T-cell (primary cell): ENCODE measurements at regions not wholly inside any gene's neighbourhood (a gene's known extent, or its start where the extent isn't known, plus 50 kb on each side); places are given as distances from the start of the nearest gene placed in this dataset.
"Not testable (repeated sequence)": the region's sequence is repeated elsewhere in the genome, so short reads cannot be mapped to it uniquely, and the experiment has no call there.

Source experiments
- ATAC-seq, 4 experiments: fragments of 200-7000 bp in 3 of 4; fragments of 150-1000 bp in 1 of 4; cut with Tn5 transposase; replicated peaks in 1 of 4; 1 replicate in 3 of 4; 2 replicates in 1 of 4; pipeline ENCODE4 v1.10.0; 2021; ENCODE audit warnings: moderate library complexity in 3 of 4, mild to moderate bottlenecking in 2 of 4, moderate number of reproducible peaks in 1 of 4
- CTCF ChIA-PET, 2 donors: fragments of 300-600 bp; sonication (Branson Sonifier 250); formaldehyde crosslinking; loops; one replicate each; lab custom pipeline; 2022; ENCODE audit warnings: antibody characterized with exemption in 2 of 2; lab: Charles Lee
- POLR2A ChIA-PET, 2 donors: fragments of 300-600 bp; sonication (Branson Sonifier 250); formaldehyde crosslinking; loops; one replicate each; lab custom pipeline; 2022; ENCODE audit warnings: antibody characterized with exemption in 2 of 2; lab: Charles Lee
- DNase-seq, 35 experiments: peaks; one replicate each; pipeline versions ENCODE4 v3.0.0 to v3.0.0-alpha.2; 2013 to 2023
- H3K27ac ChIP-seq: one replicate; pipeline ENCODE4 v1.5.1; 2013; ENCODE audit warnings: low read length
- H3K27me3 ChIP-seq, 2 experiments: replicated peaks in 1 of 2; 1 replicate in 1 of 2; 2 replicates in 1 of 2; pipeline versions ENCODE4 v1.6.1 to v1.7.0; 2013; ENCODE audit warnings: low read length in 1 of 2, mixed read lengths in 1 of 2; ENCODE audit not compliant: control insufficient read depth in 2 of 2, insufficient read depth in 2 of 2; ENCODE audit errors: extremely low read depth in 1 of 2
- H3K36me3 ChIP-seq, 2 donors: 1 replicate in 1 of 2; 2 replicates in 1 of 2; pipeline versions ENCODE4 v1.6.1 to v1.7.0; 2013; ENCODE audit warnings: low read length in 1 of 2; ENCODE audit not compliant: control insufficient read depth in 2 of 2, insufficient read depth in 1 of 2; ENCODE audit errors: extremely low read depth in 1 of 2
- H3K4me1 ChIP-seq, 2 experiments: 1 replicate in 1 of 2; 2 replicates in 1 of 2; pipeline versions ENCODE4 v1.6.1 to v1.7.0; 2013; ENCODE audit warnings: low read length in 2 of 2, mixed read lengths in 1 of 2; ENCODE audit not compliant: insufficient read depth in 2 of 2, control insufficient read depth in 1 of 2; ENCODE audit errors: extremely low read depth in 1 of 2
- H3K4me3 ChIP-seq, 2 donors: 1 replicate in 1 of 2; 2 replicates in 1 of 2; pipeline versions ENCODE4 v1.5.1 to v1.7.0; 2013; ENCODE audit warnings: mild to moderate bottlenecking in 2 of 2, low read length in 1 of 2, moderate library complexity in 1 of 2; ENCODE audit not compliant: control insufficient read depth in 1 of 2; ENCODE audit errors: extremely low read depth in 1 of 2
- H3K9me3 ChIP-seq: 2 replicates; pipeline ENCODE4 v1.7.0; 2013
- H3K27ac Mint-ChIP-seq, 2 donors: one replicate each; pipeline ENCODE4 v1.8.0; 2020 to 2021; ENCODE audit warnings: mild to moderate bottlenecking in 2 of 2, mixed read lengths in 2 of 2
- H3K27me3 Mint-ChIP-seq, 2 donors: one replicate each; pipeline ENCODE4 v1.8.0; 2021 to 2022; ENCODE audit warnings: mixed read lengths in 2 of 2
- H3K36me3 Mint-ChIP-seq: one replicate; pipeline ENCODE4 v1.8.0; 2021; ENCODE audit warnings: mixed read lengths
- H3K4me1 Mint-ChIP-seq, 3 donors: one replicate each; pipeline ENCODE4 v1.8.0; 2020 to 2022; ENCODE audit warnings: mixed read lengths in 3 of 3, mild to moderate bottlenecking in 1 of 3
- H3K4me3 Mint-ChIP-seq, 3 donors: one replicate each; pipeline ENCODE4 v1.8.0; 2020 to 2022; ENCODE audit warnings: mild to moderate bottlenecking in 3 of 3, mixed read lengths in 3 of 3, moderate library complexity in 3 of 3
- H3K9me3 Mint-ChIP-seq, 3 donors: one replicate each; pipeline ENCODE4 v1.8.0; 2020 to 2022; ENCODE audit warnings: mixed read lengths in 3 of 3
- WGBS: methylation state at CpG from one replicate; pipeline ENCODE4 v1.1.5; 2013; ENCODE audit warnings: missing lambda C conversion rate; ENCODE audit not compliant: insufficient coverage; 5-methylcytosine and 5-hydroxymethylcytosine counted together

DNA sequence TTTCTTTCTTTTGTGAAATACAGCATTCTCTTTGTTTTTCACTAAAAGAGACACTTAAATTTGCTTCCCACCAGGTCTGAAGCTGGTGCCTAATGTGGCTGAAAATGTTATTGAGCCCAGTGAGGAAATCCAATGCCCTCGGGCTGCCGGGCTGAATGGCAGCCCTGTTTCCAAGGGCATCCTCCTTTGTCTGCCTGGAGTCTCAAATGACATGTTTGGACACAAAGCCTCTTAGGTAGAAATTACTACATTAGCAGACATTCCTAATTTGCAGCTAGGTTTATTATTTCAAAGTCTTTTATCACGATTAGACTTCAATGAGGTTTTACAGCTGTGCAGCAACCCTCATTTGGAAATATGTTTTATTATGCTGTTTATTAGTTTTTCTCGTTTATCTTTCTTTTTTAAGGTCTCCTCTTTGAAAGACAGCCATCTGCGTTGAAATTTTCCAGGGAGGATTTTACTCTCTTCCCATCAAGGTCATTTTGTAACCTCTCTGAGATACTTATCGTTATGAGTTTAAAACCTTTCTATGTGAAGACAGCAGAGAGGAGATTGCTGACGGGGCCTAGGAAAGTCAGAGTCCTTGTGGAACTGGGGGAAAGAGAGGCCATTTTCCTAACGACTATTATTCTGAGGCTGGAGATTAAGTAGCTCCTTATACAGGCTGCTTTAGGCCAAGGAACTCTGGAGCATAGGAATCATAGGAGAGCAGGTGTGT lies 59.0 kb upstream of the ZNF532 start:
- Mint-ChIP-seq H3K27me3 (peaks cover 41 to 43% of the 10 kb centered on the region in 2 donors), H3K27ac (no peak overlapping the region), H3K4me1 (no peaks in the 10 kb centered on the region), H3K9me3 (no peaks in the 10 kb centered on the region), H3K36me3 (no peaks in the 10 kb centered on the region), H3K4me3 (no peak overlapping the region)
- 100% methylated on average over 1 of the region's 8 CpGs for WGBS
- Histone ChIP-seq H3K36me3 (no peaks in the 10 kb centered on the region), H3K4me1 (no peaks in the 10 kb centered on the region), H3K4me3 (no peak overlapping the region), H3K27ac (no peak overlapping the region), H3K9me3 (no peaks in the 10 kb centered on the region), H3K27me3 (peaks cover 0 to 11% of the 10 kb centered on the region in 2 experiments)
- POLR2A ChIA-PET = interaction anchor here in 1 of 2 donors (0.7 kb wide), 1 partner anchor 328 kb away, joined by 9 read pairs; no protein-coding TSS in a partner anchor
- ATAC-seq (no peak), DNase-seq (no peak)
- CTCF ChIA-PET = no interaction called here

DNA sequence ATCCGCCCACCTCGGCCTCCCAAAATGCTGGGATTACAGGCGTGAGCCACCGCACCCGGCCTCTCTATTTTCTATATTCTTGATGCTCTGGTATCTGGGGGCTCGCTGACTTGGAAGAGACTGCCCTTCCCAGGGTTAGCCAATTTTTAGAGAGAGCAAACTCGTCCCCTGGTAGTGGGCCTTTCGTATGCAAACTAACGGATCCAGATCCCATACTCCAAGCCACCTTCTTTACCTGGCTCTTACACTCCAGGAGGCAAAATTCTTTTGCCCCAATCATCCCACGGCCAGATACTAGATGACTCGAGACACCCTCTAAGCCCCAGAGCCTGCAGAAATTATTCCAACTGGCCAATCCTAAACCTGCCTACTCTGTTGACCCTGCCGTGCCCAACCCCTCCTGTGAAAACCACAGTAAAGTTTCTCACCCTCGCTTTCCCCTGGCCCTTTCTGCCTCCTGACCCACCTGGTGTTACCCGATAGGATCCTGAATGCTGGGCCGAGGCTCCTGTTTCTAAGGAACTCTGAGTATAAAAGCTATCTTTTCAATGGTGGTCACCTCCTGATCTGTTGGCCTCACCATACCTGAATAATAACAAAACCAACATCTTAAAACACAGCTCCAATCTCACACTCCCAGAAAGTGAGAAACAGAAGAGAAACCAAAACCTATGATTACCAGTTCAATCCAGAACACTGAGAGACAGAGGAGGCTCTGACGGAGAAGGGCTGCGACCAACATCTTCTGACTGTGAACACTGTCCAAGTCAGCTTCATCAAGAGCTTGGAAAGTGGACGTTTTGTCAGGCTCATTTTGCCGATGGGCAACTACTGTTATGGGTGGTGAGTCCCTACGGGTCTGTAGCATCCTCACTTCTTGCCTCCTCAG lies 57.6 kb upstream of the ZNF532 start:
- H3K36me3 ChIP-seq = no peaks in the 10 kb centered on the region
- H3K9me3 ChIP-seq = no peaks in the 10 kb centered on the region
- CTCF ChIA-PET = no interaction called here
- H3K4me1 ChIP-seq = no peaks in the 10 kb centered on the region
- 67% methylated on average over 13 of the region's 20 CpGs for WGBS
- H3K27me3 ChIP-seq = peaks cover 0 to 11% of the 10 kb centered on the region in 2 experiments
- Mint-ChIP-seq H3K4me1 (no peaks in the 10 kb centered on the region), H3K36me3 (no peaks in the 10 kb centered on the region), H3K9me3 (no peaks in the 10 kb centered on the region), H3K4me3 (no peak overlapping the region), H3K27ac (no peak overlapping the region), H3K27me3 (peaks cover 46% of the 10 kb centered on the region in 2 donors)
- POLR2A ChIA-PET = no interaction called here
- no peak overlapping the region for H3K4me3 ChIP-seq
- no peak overlapping the region for H3K27ac ChIP-seq
- ATAC-seq = no peak
- DNase-seq = no peak

DNA sequence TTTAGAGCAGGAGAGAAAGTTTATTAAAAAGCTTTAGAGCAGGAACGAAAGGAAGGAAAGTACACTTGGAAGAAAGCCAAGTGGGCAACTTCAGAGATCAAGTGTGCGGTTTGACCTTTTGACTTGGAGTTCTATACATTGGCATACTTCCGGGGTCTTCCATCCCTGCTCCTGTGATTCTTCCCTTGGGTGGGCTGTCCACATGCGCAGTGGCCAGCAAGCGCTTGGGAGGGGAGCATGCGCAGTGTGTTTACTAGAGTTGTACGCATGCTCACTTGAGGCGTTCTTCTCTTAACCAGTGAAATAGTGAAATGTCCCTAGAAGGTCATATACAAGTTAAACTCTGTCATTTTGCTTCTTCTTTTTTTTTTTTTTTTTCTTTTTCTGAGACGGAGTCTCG lies 56.9 kb upstream of the ZNF532 start:
- peaks cover 43 to 50% of the 10 kb centered on the region in 2 donors for H3K27me3 Mint-ChIP-seq
- H3K27ac Mint-ChIP-seq = no peak overlapping the region
- Histone ChIP-seq H3K4me1 (no peaks in the 10 kb centered on the region), H3K27ac (no peak overlapping the region), H3K36me3 (no peaks in the 10 kb centered on the region), H3K27me3 (peaks cover 0 to 18% of the 10 kb centered on the region in 2 experiments), H3K9me3 (no peaks in the 10 kb centered on the region), H3K4me3 (no peak overlapping the region)
- POLR2A ChIA-PET = no interaction called here
- CTCF ChIA-PET = no interaction called here
- ATAC-seq = no peak
- H3K36me3 Mint-ChIP-seq = no peaks in the 10 kb centered on the region
- no peak overlapping the region for H3K4me3 Mint-ChIP-seq
- DNase-seq = no peak
- no peaks in the 10 kb centered on the region for H3K4me1 Mint-ChIP-seq
- WGBS = 87% methylated on average over 5 of the region's 10 CpGs
- no peaks in the 10 kb centered on the region for H3K9me3 Mint-ChIP-seq

DNA sequence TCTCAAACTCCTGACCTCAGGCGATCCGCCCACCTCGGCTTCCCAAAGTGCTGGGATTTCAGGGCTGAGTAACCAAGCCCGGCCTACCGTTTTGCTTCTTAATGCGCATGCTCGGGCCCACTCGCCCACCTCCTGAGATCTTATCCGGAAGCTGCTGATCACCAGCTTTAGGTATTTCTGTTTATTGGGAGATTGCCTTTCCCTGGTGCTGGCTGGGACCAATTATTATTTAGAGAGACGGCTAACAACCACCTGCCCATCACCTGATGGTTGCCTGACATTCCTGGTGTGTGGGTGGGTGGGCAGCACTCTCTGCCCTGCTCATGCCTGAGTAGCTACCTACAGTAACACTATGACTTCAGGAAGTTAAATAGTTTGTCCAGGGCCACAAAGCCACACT lies 56.3 kb upstream of the ZNF532 start:
- no peak overlapping the region for H3K27ac ChIP-seq
- no peaks in the 10 kb centered on the region for H3K9me3 Mint-ChIP-seq

DNA sequence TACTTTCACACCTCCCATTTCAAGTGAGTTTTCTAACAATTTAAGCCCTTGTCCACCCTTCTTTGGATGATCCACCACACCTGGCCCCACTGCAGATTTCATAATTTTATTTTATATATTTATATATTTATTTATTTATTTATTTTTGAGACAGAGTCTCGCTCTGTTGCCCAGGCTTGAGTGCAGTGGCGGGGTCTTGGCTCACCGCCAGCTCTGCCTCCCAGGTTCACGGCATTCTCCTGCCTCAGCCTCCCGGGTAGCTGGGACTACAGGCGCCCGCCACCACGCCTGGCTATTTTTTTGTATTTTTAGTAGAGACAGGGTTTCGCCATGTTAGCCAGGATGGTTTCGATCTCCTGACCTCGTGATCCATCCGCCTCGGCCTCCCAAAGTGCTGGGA lies 52.8 kb upstream of the ZNF532 start:
- POLR2A ChIA-PET, DNase-seq, H3K36me3 ChIP-seq, H3K9me3 ChIP-seq, CTCF ChIA-PET, ATAC-seq, H3K4me1 ChIP-seq, H3K9me3 Mint-ChIP-seq, H3K4me3 Mint-ChIP-seq, H3K4me3 ChIP-seq, H3K36me3 Mint-ChIP-seq, H3K4me1 Mint-ChIP-seq, H3K27ac ChIP-seq: not testable (repeated sequence)
- Mint-ChIP-seq H3K27me3 (peaks cover 54 to 69% of the 10 kb centered on the region in 2 donors), H3K27ac (peak overlapping the region in 1 of 2 donors; percentile 52)
- WGBS = no CpG with 5 or more reads among the region's 13 CpGs
- peaks cover 3 to 35% of the 10 kb centered on the region in 2 experiments for H3K27me3 ChIP-seq

More for the DNA sequence above, 56.3 kb upstream of the ZNF532 start:
- H3K36me3 Mint-ChIP-seq = no peaks in the 10 kb centered on the region
- H3K27ac Mint-ChIP-seq = no peak overlapping the region
- Histone ChIP-seq H3K4me3 (no peak overlapping the region), H3K36me3 (no peaks in the 10 kb centered on the region), H3K9me3 (no peaks in the 10 kb centered on the region), H3K4me1 (no peaks in the 10 kb centered on the region), H3K27me3 (peaks cover 0 to 17% of the 10 kb centered on the region in 2 experiments)
- H3K27me3 Mint-ChIP-seq = peaks cover 44 to 49% of the 10 kb centered on the region in 2 donors
- ATAC-seq (no peak), DNase-seq (no peak)
- ChIA-PET POLR2A (no interaction called here), CTCF (no interaction called here)
- H3K4me1 Mint-ChIP-seq = no peaks in the 10 kb centered on the region
- H3K4me3 Mint-ChIP-seq = no peak overlapping the region
- WGBS = 92% methylated on average over 4 of the region's 10 CpGs

DNA sequence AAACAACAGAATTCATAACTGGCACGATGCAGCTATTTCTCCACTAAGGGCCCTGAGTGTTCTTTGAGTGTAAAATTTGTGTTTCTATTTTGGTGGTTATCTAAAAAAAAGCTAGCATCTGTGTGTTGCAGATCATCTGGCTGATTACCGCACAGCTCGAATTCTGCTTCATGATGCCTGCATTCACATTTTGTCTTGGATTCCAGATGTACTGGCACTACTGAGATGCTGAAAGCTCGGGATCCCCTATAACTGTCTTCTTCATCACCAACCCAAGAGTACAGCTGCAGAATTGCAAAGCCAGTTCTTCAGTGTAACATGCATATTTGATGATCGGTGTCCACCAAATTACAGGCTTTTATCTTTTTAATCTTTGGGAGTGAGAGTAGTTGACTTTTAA lies 51.6 kb upstream of the ZNF532 start:
- H3K27ac ChIP-seq = no peak overlapping the region
- CTCF ChIA-PET = interaction anchor here in 1 of 2 donors (0.5 to 0.7 kb wide), 2 partner anchors 49 to 258 kb away, joined by 3 read pairs; no protein-coding TSS in a partner anchor

More for the DNA sequence above, 51.6 kb upstream of the ZNF532 start:
- H3K27me3 Mint-ChIP-seq = peaks cover 54 to 66% of the 10 kb centered on the region in 2 donors
- no peak overlapping the region for H3K27ac Mint-ChIP-seq
- Histone ChIP-seq H3K4me1 (no peaks in the 10 kb centered on the region), H3K36me3 (no peaks in the 10 kb centered on the region), H3K27me3 (peaks cover 3 to 46% of the 10 kb centered on the region in 2 experiments), H3K4me3 (no peak overlapping the region), H3K9me3 (no peaks in the 10 kb centered on the region)
- POLR2A ChIA-PET = no interaction called here
- no peaks in the 10 kb centered on the region for H3K36me3 Mint-ChIP-seq
- ATAC-seq (no peak), DNase-seq (no peak)
- no peaks in the 10 kb centered on the region for H3K9me3 Mint-ChIP-seq
- WGBS = 94% methylated on average over 2 of the region's 5 CpGs
- H3K4me1 Mint-ChIP-seq = no peaks in the 10 kb centered on the region
- H3K4me3 Mint-ChIP-seq = no peak overlapping the region
